ENCODE measurements at regions not wholly inside any gene's neighbourhood (a gene's known extent, or its start where the extent isn't known, plus 50 kb on each side); places are given as distances from the start of the nearest gene placed in this dataset.

GRCh38 chr6:79421001-79421411 lies 116.2 kb downstream of the LCA5 start:
- H3K36me3 ChIP-seq: no peaks in the 10 kb centered on the region
- TF ChIP-seq POLR2A (IDR thresholded peaks at IDR 0.05) (no peak), POLR2AphosphoS5 (IDR thresholded peaks at IDR 0.05) (no peak), CTCF (IDR thresholded peaks at IDR 0.05) (no peak)
- no peaks in the 10 kb centered on the region for H3K27me3 ChIP-seq
- no peaks in the 10 kb centered on the region for H3K9me3 ChIP-seq
- no peak overlapping the region for H3K27ac ChIP-seq
- WGBS, 5 donors: 86 to 92% (median 91%) methylated on average over 4 of the region's 4 CpGs
- intact Hi-C loops (cut with DNase I; ENCODE audit: low total_unique reads): no loop called here
- peaks cover 0 to 12% (median 8%) of the 10 kb centered on the region in 4 donors for H3K4me1 ChIP-seq
- no peak for DNase-seq
- H3K4me3 ChIP-seq: no peak overlapping the region

- H3K9me3 ChIP-seq: no peaks in the 10 kb centered on the region
- H3K4me1 ChIP-seq: peaks cover 0 to 12% (median 8%) of the 10 kb centered on the region in 4 donors
- H3K27ac ChIP-seq: no peak overlapping the region
- intact Hi-C loops (cut with DNase I; ENCODE audit: low total_unique reads): no loop called here
- TF ChIP-seq POLR2A (IDR thresholded peaks at IDR 0.05) (no peak), POLR2AphosphoS5 (IDR thresholded peaks at IDR 0.05) (no peak), CTCF (IDR thresholded peaks at IDR 0.05) (no peak), EP300 (IDR thresholded peaks at IDR 0.05) (no peak)
- WGBS, 5 donors: 11 to 24% (median 18%) methylated on average over 1 of the region's 1 CpG
- H3K27me3 ChIP-seq: no peaks in the 10 kb centered on the region
- H3K4me3 ChIP-seq: no peak overlapping the region
- peak in 1 of 2 donors; percentile 41 for DNase-seq
- no peaks in the 10 kb centered on the region for H3K36me3 ChIP-seq
These were observed 117.2 kb downstream of the LCA5 start for GRCh38 chr6:79420054-79420453.

GRCh38 chr6:79416931-79417330 lies 120.3 kb downstream of the LCA5 start:
- 31 to 34% (median 32%) methylated on average over 2 of the region's 2 CpGs for WGBS, 5 donors
- TF ChIP-seq CTCF (IDR thresholded peaks at IDR 0.05): no peak
- TF ChIP-seq POLR2AphosphoS5 (IDR thresholded peaks at IDR 0.05): no peak
- no peak for TF ChIP-seq POLR2A (IDR thresholded peaks at IDR 0.05)
- TF ChIP-seq EP300 (IDR thresholded peaks at IDR 0.05): no peak
- Histone ChIP-seq H3K36me3 (no peaks in the 10 kb centered on the region), H3K4me1 (peaks cover 0 to 17% (median 4%) of the 10 kb centered on the region in 4 donors), H3K4me3 (no peak overlapping the region), H3K9me3 (no peaks in the 10 kb centered on the region), H3K27me3 (no peaks in the 10 kb centered on the region), H3K27ac (no peak overlapping the region)
- peak in 1 of 2 donors; percentile 33 for DNase-seq
- intact Hi-C loops (cut with DNase I; ENCODE audit: low total_unique reads): no loop called here

GRCh38 chr6:79413562-79414002 lies 123.6 kb downstream of the LCA5 start:
- TF ChIP-seq CTCF (IDR thresholded peaks at IDR 0.05): no peak
- TF ChIP-seq EP300 (IDR thresholded peaks at IDR 0.05): no peak
- no peak for TF ChIP-seq POLR2A (IDR thresholded peaks at IDR 0.05)
- TF ChIP-seq POLR2AphosphoS5 (IDR thresholded peaks at IDR 0.05): no peak
- Histone ChIP-seq H3K4me1 (peaks cover 0 to 9% (median 0%) of the 10 kb centered on the region in 4 donors), H3K27me3 (no peaks in the 10 kb centered on the region), H3K27ac (no peak overlapping the region), H3K36me3 (no peaks in the 10 kb centered on the region), H3K9me3 (no peaks in the 10 kb centered on the region), H3K4me3 (no peak overlapping the region)
- intact Hi-C loops (cut with DNase I; ENCODE audit: low total_unique reads): no loop called here
- DNase-seq: peak in 1 of 2 donors; percentile 47
- 22 to 37% (median 24%) methylated on average over 2 of the region's 2 CpGs for WGBS, 5 donors

All from stomach (tissue), 8 donors.